H9 (cell line): ENCODE measurements at regions not wholly inside any gene's neighbourhood (a gene's known extent, or its start where the extent isn't known, plus 50 kb on each side); places are given as distances from the start of the nearest gene placed in this dataset.

Experiments used
- DNase-seq: peaks from one replicate; pipeline ENCODE4 v3.0.0-alpha.2; 2017
- H2AFZ ChIP-seq: one replicate; pipeline ENCODE4 v1.6.1; 2013; ENCODE audit warnings: mild to moderate bottlenecking, low read length, control low read depth, moderate library complexity
- H2AK5ac ChIP-seq: 2 replicates; pipeline ENCODE4 v1.6.1; 2013; ENCODE audit warnings: low read length, control low read depth, mixed read lengths; ENCODE audit not compliant: insufficient read length
- H2BK120ac ChIP-seq: one replicate; pipeline ENCODE4 v1.6.1; 2013; ENCODE audit warnings: low read depth, mild to moderate bottlenecking, low read length, control low read depth, inconsistent platforms; ENCODE audit not compliant: poor library complexity, severe bottlenecking
- H2BK12ac ChIP-seq: 2 replicates; pipeline ENCODE4 v1.6.1; 2013; ENCODE audit warnings: low read length, control low read depth, mixed read lengths, low read depth; ENCODE audit not compliant: insufficient read length
- H2BK15ac ChIP-seq: 2 replicates; pipeline ENCODE4 v1.6.1; 2013; ENCODE audit warnings: low read depth, low read length, control low read depth
- H2BK20ac ChIP-seq: one replicate; pipeline ENCODE4 v1.6.1; 2013; ENCODE audit warnings: low read depth, mild to moderate bottlenecking, low read length, control low read depth, inconsistent platforms; ENCODE audit not compliant: poor library complexity, severe bottlenecking
- H2BK5ac ChIP-seq: 2 replicates; pipeline ENCODE4 v1.6.1; 2013; ENCODE audit warnings: low read length, control low read depth, mixed read lengths; ENCODE audit not compliant: insufficient read length
- H3K14ac ChIP-seq: 2 replicates; pipeline ENCODE4 v1.6.1; 2013; ENCODE audit warnings: low read length, control low read depth; ENCODE audit not compliant: insufficient read depth
- H3K18ac ChIP-seq: 2 replicates; pipeline ENCODE4 v1.6.1; 2013; ENCODE audit warnings: low read depth, mild to moderate bottlenecking, mixed read lengths, low read length, control low read depth; ENCODE audit not compliant: insufficient read length
- H3K23ac ChIP-seq: 2 replicates; pipeline ENCODE4 v1.6.1; 2013; ENCODE audit warnings: low read length, control low read depth, mixed read lengths, low read depth; ENCODE audit not compliant: insufficient read length
- H3K23me2 ChIP-seq: 2 replicates; pipeline ENCODE4 v1.6.1; 2013; ENCODE audit warnings: low read depth, mild to moderate bottlenecking, mixed read lengths, low read length, control low read depth; ENCODE audit not compliant: insufficient read length, poor library complexity, severe bottlenecking
- H3K27ac ChIP-seq: 2 replicates; pipeline ENCODE4 v1.5.1; 2013; ENCODE audit warnings: low read length, control low read depth, mixed read lengths, low read depth; ENCODE audit not compliant: insufficient read length
- H3K27me3 ChIP-seq: 2 replicates; pipeline ENCODE4 v1.6.1; 2013; ENCODE audit warnings: low read length, control low read depth, inconsistent platforms; ENCODE audit not compliant: insufficient read depth
- H3K4ac ChIP-seq: 2 replicates; pipeline ENCODE4 v1.6.1; 2013; ENCODE audit warnings: low read depth, mild to moderate bottlenecking, control low read depth, inconsistent platforms, low read length, moderate library complexity
- H3K4me1 ChIP-seq: 2 replicates; pipeline ENCODE4 v1.6.1; 2013; ENCODE audit warnings: low read length, control low read depth, inconsistent platforms; ENCODE audit not compliant: insufficient read depth
- H3K4me2 ChIP-seq: 2 replicates; pipeline ENCODE4 v1.6.1; 2013; ENCODE audit warnings: low read length, control low read depth, mixed read lengths; ENCODE audit not compliant: insufficient read length, insufficient read depth
- H3K56ac ChIP-seq: 2 replicates; pipeline ENCODE4 v1.6.1; 2013; ENCODE audit warnings: low read depth, mild to moderate bottlenecking, mixed read lengths, low read length, control low read depth; ENCODE audit not compliant: insufficient read length
- H3K79me1 ChIP-seq: 2 replicates; pipeline ENCODE4 v1.6.1; 2013; ENCODE audit warnings: low read depth, mild to moderate bottlenecking, moderate library complexity, low read length, control low read depth, inconsistent platforms; ENCODE audit not compliant: insufficient read depth, poor library complexity, severe bottlenecking
- H3K79me2 ChIP-seq: 2 replicates; pipeline ENCODE4 v1.6.1; 2013; ENCODE audit warnings: low read length, control low read depth, inconsistent platforms; ENCODE audit not compliant: insufficient read depth
- H3K9ac ChIP-seq: 2 replicates; pipeline ENCODE4 v1.6.1; 2013; ENCODE audit warnings: low read length, control low read depth, mixed read lengths; ENCODE audit not compliant: insufficient read length; ENCODE audit errors: extremely low read depth
- H3K9me3 ChIP-seq: one replicate; pipeline ENCODE4 v1.6.1; 2013; ENCODE audit warnings: low read depth, low read length, inconsistent platforms; ENCODE audit not compliant: control insufficient read depth
- H3T11ph ChIP-seq: one replicate; pipeline ENCODE4 v1.6.1; 2013; ENCODE audit warnings: mild to moderate bottlenecking, low read length, control low read depth, inconsistent platforms
- H4K20me1 ChIP-seq: one replicate; pipeline ENCODE4 v1.6.1; 2013; ENCODE audit not compliant: control insufficient read depth, insufficient read length, insufficient read depth
- H4K5ac ChIP-seq: 2 replicates; pipeline ENCODE4 v1.6.1; 2013; ENCODE audit warnings: low read depth, mild to moderate bottlenecking, mixed read lengths, low read length, control low read depth; ENCODE audit not compliant: insufficient read length
- H4K8ac ChIP-seq: replicated peaks from 2 replicates; pipeline ENCODE4 v1.6.1; 2013; ENCODE audit warnings: low read length, control low read depth, mixed read lengths, low read depth; ENCODE audit not compliant: insufficient read length
- H4K91ac ChIP-seq: 2 replicates; pipeline ENCODE4 v1.6.1; 2013; ENCODE audit warnings: low read depth, mild to moderate bottlenecking, moderate library complexity, mixed read lengths, low read length, control low read depth; ENCODE audit not compliant: insufficient read length
- H3K27ac Mint-ChIP-seq, 3 experiments: 2 replicates in 2 of 3; 3 replicates in 1 of 3; pipeline ENCODE4 v1.8.0; 2020 to 2021; ENCODE audit warnings: mixed read lengths in 3 of 3, mild to moderate bottlenecking in 1 of 3, moderate library complexity in 1 of 3
- H3K27me3 Mint-ChIP-seq: 2 replicates; pipeline ENCODE4 v1.8.0; 2021; ENCODE audit warnings: low read depth, mild to moderate bottlenecking, moderate library complexity, mixed read lengths
- H3K36me3 Mint-ChIP-seq, 3 experiments: 2 replicates in 2 of 3; 3 replicates in 1 of 3; pipeline ENCODE4 v1.8.0; 2020 to 2021; ENCODE audit warnings: low read depth in 3 of 3, mixed read lengths in 3 of 3; ENCODE audit not compliant: insufficient read depth in 1 of 3
- H3K4me1 Mint-ChIP-seq, 2 experiments: 2 replicates each; pipeline ENCODE4 v1.8.0; 2020; ENCODE audit warnings: mixed read lengths in 2 of 2
- H3K4me3 Mint-ChIP-seq, 2 experiments: 2 replicates in 1 of 2; 3 replicates in 1 of 2; pipeline ENCODE4 v1.8.0; 2020 to 2021; ENCODE audit warnings: mild to moderate bottlenecking in 2 of 2, mixed read lengths in 2 of 2, moderate library complexity in 1 of 2
- H3K9me3 Mint-ChIP-seq, 2 experiments: 2 replicates in 1 of 2; 3 replicates in 1 of 2; pipeline ENCODE4 v1.8.0; 2020; ENCODE audit warnings: mild to moderate bottlenecking in 2 of 2, mixed read lengths in 2 of 2, moderate library complexity in 1 of 2
- WGBS: extraction: QIAGEN DNeasy Blood & Tissue Kit; methylation state at CpG from one replicate; pipeline ENCODE4 v1.1.7; 2013; ENCODE audit warnings: missing lambda C conversion rate, low lambda C conversion rate, mixed read lengths; ENCODE audit not compliant: insufficient read length; ENCODE audit errors: extremely low coverage; 5-methylcytosine and 5-hydroxymethylcytosine counted together
- TF ChIP-seq, protein P1 (sequence below): fragments of 200-600 bp; sonication (generic); conservative IDR thresholded peaks from 3 replicates; pipeline ENCODE4 v1.8.0; 2021; ENCODE audit warnings: antibody characterized with exemption, mild to moderate bottlenecking

DNA sequence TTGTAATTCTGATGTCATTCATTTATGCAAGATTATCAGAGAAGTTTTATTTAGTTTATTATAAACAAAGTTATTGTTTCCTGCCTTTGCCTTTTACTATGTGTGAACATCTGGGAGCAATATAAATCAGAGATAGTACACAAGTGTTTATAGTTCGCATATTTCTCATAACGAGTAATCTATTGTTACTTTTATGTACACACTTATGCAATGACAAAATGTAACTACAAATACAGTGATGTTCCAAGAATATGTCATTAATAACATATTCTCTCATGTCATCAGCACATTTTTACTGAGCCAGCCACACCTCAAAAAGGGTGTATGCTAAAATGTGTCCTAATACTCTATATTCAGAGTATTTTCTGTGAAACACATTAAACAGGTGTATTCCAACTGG lies 243.2 kb downstream of the ALX1 start:
- Histone ChIP-seq H3K4me2 (no peak overlapping the region), H3K27ac (no peak overlapping the region), H2AK5ac (no peak overlapping the region), H3K23ac (no peak overlapping the region), H2BK5ac (no peak overlapping the region), H3K23me2 (no peaks in the 10 kb centered on the region), H2BK120ac (no peak overlapping the region), H3K9ac (no peak overlapping the region), H4K91ac (no peak overlapping the region), H3K4ac (no peak overlapping the region), H3K4me1 (peaks cover 3% of the 10 kb centered on the region; the same call in 1 of the 2 replicates), H3K9me3 (no peaks in the 10 kb centered on the region), H2AFZ (no peak overlapping the region), H4K20me1 (no peaks in the 10 kb centered on the region), H2BK12ac (no peak overlapping the region), H4K5ac (no peak overlapping the region), H3K56ac (no peak overlapping the region), H3K79me2 (no peaks in the 10 kb centered on the region), H4K8ac (no peak overlapping the region), H3K79me1 (no peaks in the 10 kb centered on the region), H3K27me3 (no peaks in the 10 kb centered on the region), H2BK15ac (no peak overlapping the region), H2BK20ac (no peak overlapping the region), H3K14ac (no peak overlapping the region), H3K18ac (no peak overlapping the region), H3T11ph (no peak overlapping the region)
- no peak for DNase-seq
- TF ChIP-seq, protein P1, sequence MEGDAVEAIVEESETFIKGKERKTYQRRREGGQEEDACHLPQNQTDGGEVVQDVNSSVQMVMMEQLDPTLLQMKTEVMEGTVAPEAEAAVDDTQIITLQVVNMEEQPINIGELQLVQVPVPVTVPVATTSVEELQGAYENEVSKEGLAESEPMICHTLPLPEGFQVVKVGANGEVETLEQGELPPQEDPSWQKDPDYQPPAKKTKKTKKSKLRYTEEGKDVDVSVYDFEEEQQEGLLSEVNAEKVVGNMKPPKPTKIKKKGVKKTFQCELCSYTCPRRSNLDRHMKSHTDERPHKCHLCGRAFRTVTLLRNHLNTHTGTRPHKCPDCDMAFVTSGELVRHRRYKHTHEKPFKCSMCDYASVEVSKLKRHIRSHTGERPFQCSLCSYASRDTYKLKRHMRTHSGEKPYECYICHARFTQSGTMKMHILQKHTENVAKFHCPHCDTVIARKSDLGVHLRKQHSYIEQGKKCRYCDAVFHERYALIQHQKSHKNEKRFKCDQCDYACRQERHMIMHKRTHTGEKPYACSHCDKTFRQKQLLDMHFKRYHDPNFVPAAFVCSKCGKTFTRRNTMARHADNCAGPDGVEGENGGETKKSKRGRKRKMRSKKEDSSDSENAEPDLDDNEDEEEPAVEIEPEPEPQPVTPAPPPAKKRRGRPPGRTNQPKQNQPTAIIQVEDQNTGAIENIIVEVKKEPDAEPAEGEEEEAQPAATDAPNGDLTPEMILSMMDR = no peak
- Mint-ChIP-seq H3K9me3 (no peaks in the 10 kb centered on the region), H3K36me3 (no peaks in the 10 kb centered on the region; a peak in 2 of 7 replicates), H3K27me3 (no peaks in the 10 kb centered on the region), H3K4me1 (peaks cover 17% of the 10 kb centered on the region in 2 experiments), H3K4me3 (no peak overlapping the region), H3K27ac (no peak overlapping the region)
- no CpG with 5 or more reads among the region's 2 CpGs for WGBS
